LHCN-M2 (cell line): ENCODE measurements at regions not wholly inside any gene's neighbourhood (a gene's known extent, or its start where the extent isn't known, plus 50 kb on each side); places are given as distances from the start of the nearest gene placed in this dataset.
"Not testable (repeated sequence)": the region's sequence is repeated elsewhere in the genome, so short reads cannot be mapped to it uniquely, and the experiment has no call there.

ENCODE experiments used
- DNase-seq: peaks from one replicate; pipeline ENCODE4 v3.0.0-alpha.2; 2012; ENCODE audit warnings: low read depth

DNA sequence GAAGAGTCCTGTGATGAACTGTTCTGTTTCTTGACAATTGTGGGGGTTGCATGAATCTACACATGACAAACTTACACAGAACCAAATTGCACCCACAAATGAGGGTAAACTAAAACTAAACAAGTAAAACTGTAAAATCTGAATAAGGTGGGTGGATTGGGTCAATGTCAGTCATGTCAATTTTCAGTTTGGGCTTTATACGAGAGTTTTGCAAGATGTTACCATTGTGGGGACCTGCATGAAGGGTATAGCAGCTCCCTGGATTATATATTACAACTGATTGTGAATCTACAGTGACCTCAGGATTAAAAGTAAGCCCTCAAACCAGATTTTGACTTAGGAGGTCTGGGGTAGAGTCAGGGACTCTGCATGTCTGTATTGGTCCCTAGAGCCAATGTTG, 101.5 kb upstream of the LHX5 start:
- no peak for DNase-seq

DNA sequence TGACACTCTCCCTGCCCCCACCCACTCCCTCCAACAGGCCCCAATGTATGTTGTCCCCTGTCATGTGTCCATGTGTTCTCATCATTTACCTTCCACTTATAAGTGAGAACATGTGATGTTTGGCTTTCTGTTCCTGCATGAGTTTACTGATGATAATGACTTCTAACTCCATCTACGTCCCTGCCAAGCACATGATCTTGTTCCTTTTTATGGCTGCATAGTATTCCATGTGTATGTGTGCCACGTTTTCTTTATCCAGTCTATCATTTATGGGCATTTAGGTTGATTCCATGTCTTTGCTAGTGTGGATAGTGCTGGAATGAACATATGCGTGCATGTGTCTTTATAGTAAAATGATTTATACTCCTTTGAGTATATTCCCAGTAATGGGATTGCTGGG, 100.0 kb upstream of the LHX5 start:
- DNase-seq, result no peak

DNA sequence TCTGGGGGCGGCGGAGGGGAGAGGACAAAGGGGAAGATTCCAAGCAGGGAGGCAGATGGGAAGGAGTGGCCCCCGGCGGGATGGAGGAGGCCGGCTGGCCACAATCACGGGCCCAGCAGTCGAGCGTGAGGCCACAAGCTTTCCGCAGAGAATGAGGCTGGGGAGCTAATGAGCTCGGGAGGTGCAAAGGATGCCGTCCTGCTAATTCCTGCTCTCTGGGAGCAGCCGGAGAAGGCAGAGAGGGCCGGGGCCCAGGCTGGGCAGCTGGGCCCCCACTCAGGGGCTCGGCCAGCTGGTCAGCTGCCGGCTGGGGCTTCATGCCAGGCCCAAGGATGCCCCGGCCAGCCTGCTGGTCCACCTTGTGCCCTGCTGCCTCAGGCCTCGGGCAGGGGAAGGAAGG, 98.1 kb upstream of the LHX5 start:
- DNase-seq, result no peak

- DNase-seq, result no peak
These were observed 96.3 kb upstream of the LHX5 start for GRCh38 chr12:113568021-113568420.

- no peak for DNase-seq
These were observed 93.7 kb upstream of the LHX5 start for GRCh38 chr12:113565368-113565767.

DNA sequence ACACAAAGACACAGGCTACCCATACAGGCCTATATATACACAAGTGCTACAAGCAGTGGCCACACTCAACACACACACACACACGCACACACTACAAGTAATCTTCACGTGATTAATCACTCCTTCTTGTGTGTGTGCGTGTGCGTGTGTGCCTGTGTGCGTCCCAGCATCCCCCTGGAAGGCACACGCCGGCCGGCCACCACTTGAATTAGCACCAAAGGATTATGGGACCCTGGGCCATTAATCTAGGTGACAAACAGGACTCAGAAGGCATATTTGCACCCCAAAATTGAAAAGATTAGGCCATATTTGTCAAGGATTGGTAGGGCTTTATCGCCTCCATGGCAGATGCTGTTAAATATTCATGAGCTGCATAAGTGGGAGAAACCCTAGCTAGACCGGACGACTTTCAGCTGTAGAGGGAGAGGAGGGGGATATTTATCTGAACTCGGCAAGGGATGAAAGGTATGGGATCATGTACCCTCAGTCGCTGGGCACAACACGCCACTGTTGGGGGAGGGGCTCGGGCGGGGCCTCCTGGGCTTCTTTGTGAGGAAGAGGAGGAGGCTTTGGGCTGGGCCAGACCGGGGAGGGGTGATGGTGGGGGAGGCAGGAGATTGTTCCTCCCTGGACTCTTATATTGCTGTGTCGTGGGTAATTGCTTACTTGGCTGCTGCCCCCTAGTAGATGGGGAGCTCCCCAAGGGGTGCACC, 89.6 kb upstream of the LHX5 start:
- no peak for DNase-seq

- no peak for DNase-seq
These were observed 87.8 kb upstream of the LHX5 start for GRCh38 chr12:113559466-113559865.

- DNase-seq, result peak; percentile 3
These were observed 83.6 kb upstream of the LHX5 start for GRCh38 chr12:113555226-113555625.

DNA sequence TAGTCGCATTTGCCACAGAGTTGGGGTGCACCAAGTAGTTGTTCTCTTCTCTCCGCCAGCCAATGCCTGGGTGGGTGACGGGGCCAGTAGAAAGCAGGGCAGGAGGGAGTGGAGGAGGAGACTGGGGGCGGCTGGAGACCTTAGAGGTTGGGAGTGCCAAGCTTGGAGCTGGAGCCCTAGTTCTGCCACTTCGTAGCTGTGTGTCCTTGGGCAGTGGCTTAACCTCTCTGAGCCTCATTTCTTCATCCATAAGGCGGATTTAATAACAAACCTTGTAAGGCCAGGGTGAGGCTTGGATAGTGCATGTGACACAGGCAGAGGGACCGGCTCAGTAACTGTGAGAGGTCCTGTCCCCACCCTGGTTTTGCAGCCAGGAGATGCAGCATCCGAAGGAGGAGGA, 81.1 kb upstream of the LHX5 start:
- DNase-seq, result no peak

DNA sequence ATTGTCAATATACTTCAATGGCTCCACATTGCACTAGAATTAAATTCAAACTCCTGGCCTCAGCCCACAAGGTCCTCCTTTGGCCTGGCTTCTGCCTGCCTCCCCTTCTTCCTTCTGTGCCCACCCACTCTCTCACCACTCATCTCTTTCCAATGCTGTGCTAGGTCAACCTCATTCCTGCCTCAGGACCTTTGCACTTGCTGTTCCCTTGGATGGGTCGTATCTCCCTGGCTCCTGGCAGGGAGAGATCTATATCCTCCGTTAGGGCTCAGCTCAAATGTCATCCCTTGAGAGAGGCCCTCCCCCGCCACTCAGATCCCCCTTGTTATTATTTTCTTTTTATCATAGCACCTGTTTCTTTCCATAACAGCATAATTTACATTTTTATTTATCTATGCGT, 79.9 kb upstream of the LHX5 start:
- no peak for DNase-seq

DNA sequence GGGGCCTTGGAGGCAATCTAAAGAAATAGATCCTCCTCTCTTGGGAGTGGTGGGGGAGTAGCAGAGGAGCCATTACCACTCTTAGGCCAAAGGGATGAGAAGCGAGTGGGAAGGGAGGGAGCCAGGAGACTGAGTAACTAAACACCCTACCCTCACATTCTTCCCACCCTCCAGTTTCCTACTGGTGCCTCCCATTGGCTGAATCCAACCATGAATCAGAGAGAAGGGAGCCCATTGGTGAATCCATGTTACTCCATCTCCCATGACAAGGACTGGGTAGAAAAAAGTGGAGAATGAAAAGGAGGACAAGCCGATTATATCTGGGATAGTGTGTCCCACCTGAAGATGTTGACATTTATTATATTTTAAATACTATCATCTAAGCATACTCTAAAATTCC, 76.8 kb upstream of the LHX5 start:
- no peak for DNase-seq

- no peak for DNase-seq
These were observed 75.5 kb upstream of the LHX5 start for GRCh38 chr12:113546916-113547863.

DNA sequence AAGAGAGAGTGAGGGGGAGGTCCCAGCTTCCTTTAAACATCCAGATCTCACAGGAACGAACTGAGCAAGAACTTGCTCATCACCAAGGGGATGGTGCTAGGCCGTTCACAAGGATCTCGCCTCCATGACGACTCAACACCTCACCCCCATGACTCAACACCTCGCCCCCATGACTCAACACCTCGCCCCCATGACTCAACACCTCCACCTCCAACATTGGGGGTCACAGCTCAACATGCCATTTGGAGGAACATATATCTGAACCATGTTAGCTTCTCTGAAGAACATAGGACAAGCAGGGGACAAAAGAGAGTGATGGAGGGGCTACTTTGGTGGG, 66.0 kb upstream of the LHX5 start:
- peak; percentile 3 for DNase-seq

GRCh38 chr12:113537046-113537750, 65.5 kb upstream of the LHX5 start:
- no peak for DNase-seq

DNA sequence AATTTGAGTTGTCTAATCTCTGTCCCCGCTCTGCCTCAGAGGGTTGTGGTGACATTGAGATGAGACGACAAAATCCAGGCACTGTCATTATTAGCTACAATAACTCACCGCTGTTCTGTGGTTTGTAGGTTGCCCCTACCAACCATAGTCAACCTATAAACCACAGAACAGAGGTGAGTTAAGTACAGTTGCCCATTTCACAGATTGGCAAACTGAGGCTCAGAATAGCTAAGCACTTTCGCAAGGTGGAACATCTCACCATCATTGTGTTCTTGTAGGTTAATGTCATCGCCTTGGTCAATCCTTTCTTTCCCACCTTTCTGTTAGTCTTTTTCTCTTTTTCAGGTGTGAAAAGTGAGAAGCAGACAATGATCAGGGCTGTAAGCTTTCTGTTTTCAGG, 63.4 kb upstream of the LHX5 start:
- no peak for DNase-seq

DNA sequence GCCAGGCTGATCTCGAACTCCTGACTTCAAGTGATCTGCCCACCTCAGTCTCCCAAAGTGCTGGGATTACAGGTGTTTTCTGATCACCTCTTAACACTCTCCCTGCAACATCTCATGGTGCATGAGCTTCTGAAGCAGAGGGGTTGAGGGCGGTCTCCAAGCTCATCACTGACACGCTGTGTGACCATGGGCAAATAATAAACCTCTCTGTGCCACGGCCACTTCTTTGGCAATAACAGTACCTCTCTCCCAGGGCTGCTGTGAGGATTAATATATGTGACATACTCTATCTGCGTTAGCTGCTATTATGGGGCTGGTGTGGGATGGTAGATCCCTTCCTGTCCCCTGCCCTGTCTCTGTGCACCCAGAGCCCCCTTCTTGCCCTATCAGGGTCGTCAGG, 62.9 kb upstream of the LHX5 start:
- no peak for DNase-seq

DNA sequence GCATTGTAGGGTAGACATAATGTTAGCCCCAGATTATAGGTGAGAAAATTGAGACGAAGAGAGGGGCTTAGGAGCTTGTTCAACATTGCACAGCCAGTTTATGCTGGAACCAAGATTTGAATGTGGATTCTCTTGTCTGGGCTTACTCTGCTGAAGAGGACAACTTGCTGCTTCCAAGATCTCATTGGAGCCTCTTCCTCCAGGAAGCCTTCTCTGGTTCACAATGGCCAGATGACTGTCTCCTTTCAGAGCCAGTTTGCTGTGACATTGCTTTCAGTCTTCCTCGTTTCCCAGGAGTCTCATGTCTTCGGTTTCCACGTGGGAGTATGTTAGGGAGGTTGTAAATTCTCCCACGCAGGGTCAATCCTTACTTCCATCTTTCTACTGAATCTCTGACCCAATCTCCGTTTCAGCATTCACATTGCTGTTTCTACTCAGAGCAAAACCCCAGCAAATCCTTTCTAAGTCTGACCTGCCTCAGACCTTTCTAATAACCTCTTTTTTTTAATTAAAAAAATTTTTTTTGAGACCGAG, 62.2 kb upstream of the LHX5 start:
- no peak for DNase-seq

DNA sequence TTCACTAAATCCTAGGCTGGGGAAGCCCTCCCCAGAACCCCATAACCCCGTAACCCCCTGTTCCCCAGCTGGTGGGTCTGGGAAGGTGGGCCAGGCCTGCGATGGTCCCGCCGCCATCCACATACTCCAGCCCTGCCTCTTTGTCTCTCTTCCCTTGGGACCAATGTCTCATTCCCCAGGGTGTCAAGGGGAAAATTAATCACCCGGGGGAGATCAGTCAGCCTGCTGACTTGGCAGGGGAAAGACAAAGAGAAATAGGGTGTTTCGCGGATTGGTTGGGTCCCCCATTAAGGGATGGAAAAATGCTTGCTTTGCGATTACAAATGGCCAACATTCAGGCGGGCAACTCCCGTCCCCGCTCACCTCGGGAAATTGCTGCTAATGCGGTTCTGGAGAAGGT, 60.6 kb upstream of the LHX5 start:
- DNase-seq, result no peak

- DNase-seq, result not testable (repeated sequence)
These were observed 59.4 kb upstream of the LHX5 start for GRCh38 chr12:113531073-113531472.

DNA sequence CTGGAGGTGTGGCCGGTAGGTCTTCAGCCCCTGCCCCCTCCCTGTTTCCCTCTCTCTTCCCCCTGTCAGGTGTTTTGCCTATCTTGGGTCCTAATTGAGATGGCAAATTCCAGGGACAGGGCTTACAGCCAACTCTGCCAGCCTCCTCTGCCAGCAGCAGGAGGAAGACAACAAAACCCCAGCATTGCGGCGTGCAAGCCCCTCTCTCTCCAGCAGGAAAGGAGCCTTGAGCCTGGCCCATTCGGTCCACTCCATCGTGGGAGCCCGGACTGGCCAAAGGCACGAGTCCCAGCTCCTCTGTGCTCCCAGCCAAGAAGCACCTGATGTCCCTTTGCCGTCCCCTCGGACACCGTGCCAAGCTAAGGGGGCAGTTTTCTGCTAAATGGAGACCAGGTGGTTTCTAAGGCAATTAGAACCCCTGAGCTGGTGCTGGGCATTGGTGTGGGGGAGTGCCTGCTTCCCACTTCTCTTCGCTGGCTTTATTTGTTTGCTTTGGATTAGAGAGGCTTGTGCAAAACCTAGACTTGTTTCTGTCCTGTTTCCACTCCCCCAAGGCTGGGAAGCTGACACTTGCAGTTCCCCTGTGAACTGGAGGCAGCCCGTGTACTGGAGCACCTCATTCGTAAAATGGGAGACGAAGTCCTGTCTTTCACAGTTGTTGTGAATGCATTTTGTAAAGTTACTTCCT, 57.1 kb upstream of the LHX5 start:
- no peak for DNase-seq

- DNase-seq, result no peak
These were observed 53.4 kb upstream of the LHX5 start for GRCh38 chr12:113525066-113525465.

DNA sequence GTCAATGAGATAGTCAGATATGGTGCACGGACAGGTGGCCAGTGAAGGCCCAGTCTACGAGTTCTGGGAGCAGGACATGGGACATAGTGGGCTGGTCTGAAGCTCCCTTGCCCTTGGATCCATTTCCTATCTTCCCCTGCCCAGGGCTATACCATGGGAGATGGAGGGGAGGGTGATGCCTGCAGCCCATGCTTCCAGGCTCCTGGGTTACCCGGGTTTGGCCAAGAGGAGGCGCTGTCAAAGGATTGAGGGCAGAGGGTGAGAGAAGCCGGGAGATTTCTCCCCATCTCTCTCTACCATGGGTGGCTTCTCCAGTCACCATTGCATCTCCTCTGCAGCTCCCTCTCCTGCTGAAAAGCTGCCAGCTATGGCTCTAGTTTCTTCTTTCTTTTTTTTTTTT, 52.8 kb upstream of the LHX5 start:
- DNase-seq, result no peak
